ENCODE measurements at regions not wholly inside any gene's neighbourhood (a gene's known extent, or its start where the extent isn't known, plus 50 kb on each side); places are given as distances from the start of the nearest gene placed in this dataset.

DNA sequence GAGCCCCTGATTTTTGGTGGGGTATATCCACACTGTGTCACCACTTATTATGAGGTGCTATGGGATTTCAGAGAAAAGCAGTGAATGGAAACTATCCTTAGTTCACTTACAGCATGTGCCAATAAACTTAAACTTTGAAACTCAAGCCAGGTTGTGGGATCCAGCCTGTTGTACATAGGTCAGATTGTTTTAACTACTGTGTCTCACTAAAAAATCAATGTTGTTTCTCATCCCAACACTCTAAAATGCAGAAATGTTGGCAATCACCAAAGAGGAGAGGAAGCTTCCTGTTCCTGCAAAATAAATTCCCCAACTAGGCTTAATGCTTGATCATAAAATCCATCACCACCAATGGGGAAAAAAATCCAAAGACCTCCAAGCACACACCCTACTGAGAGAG lies 173.7 kb upstream of the ONECUT1 start:
- POLR2A ChIA-PET, result no interaction called here

DNA sequence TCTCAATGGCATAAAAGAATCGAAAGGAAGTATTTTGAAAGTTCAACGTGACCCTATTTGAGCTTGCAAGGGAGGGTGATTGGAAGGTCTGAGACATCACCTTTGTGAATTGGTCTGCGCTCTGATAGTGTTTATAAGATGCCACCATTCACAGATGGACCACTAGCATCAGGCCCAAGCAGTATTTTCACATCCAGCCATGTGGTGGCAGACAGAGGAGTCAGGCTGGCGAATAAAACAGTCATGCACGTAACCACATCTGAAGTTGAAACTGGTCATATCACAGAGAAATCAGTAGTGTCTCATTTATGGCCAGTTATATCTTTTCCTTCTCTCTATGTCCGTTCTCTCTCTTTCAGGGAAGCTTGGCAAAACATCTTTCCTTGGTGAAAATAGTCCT lies 170.1 kb upstream of the ONECUT1 start:
- peaks cover 3% of the 10 kb centered on the region; the same call in 1 of the 2 replicates for H3K9me3 ChIP-seq (ENCODE audit: control insufficient read depth, insufficient read depth, low read length)
- POLR2A ChIA-PET, result no interaction called here
- CTCF ChIA-PET, result no interaction called here
- no peak for TF ChIP-seq CTCF (IDR thresholded peaks at IDR 0.05; ENCODE audit: low read depth, low read length)
- DNase-seq (ENCODE audit: low read depth, low spot score), result no peak
- no peaks in the 10 kb centered on the region for H3K27me3 ChIP-seq (ENCODE audit: control insufficient read depth, insufficient read depth, low read length)
- H3K4me3 ChIP-seq (ENCODE audit: low read depth, low read length), result no peak overlapping the region
- H3K27ac ChIP-seq (ENCODE audit: low read depth, low read length), result no peak overlapping the region

More for the DNA sequence above, 173.7 kb upstream of the ONECUT1 start:
- no peak for TF ChIP-seq CTCF (IDR thresholded peaks at IDR 0.05; ENCODE audit: low read depth, low read length)
- no peak for DNase-seq (ENCODE audit: low read depth, low spot score)
- peaks cover 3% of the 10 kb centered on the region; the same call in 1 of the 2 replicates for H3K9me3 ChIP-seq (ENCODE audit: control insufficient read depth, insufficient read depth, low read length)
- H3K27me3 ChIP-seq (ENCODE audit: control insufficient read depth, insufficient read depth, low read length), result no peaks in the 10 kb centered on the region
- CTCF ChIA-PET, result no interaction called here
- H3K4me3 ChIP-seq (ENCODE audit: low read depth, low read length), result no peak overlapping the region
- H3K27ac ChIP-seq (ENCODE audit: low read depth, low read length), result no peak overlapping the region

DNA sequence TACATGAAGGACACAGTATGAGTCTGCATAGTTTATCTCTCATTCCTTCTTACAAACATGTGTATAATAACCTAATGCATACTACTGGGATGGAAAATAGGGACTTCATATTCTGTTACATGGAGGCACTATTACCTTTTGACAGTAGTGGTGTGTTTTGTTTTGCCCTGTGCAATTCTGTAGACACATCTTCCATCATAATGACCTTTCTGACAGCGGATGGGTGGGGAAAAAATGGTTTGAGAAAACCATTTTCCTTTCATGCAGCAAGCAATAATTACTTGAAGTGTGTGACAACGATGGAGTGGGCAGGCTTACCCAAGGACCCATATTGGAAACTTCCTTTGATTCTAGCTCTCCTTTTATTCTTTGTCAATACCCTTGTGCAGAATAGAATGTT lies 153.6 kb upstream of the ONECUT1 start:
- no peaks in the 10 kb centered on the region for H3K27me3 ChIP-seq (ENCODE audit: control insufficient read depth, insufficient read depth, low read length)
- no peak for TF ChIP-seq CTCF (IDR thresholded peaks at IDR 0.05; ENCODE audit: low read depth, low read length)
- ChIA-PET POLR2A (no interaction called here), CTCF (no interaction called here)
- H3K9me3 ChIP-seq (ENCODE audit: control insufficient read depth, insufficient read depth, low read length), result peaks cover 6% of the 10 kb centered on the region; the same call in 1 of the 2 replicates
- H3K4me3 ChIP-seq (ENCODE audit: low read depth, low read length), result no peak overlapping the region
- no peak overlapping the region for H3K27ac ChIP-seq (ENCODE audit: low read depth, low read length)
- DNase-seq (ENCODE audit: low read depth, low spot score), result no peak

GRCh38 chr15:52936489-52936888 lies 146.4 kb upstream of the ONECUT1 start:
- no peaks in the 10 kb centered on the region for H3K27me3 ChIP-seq (ENCODE audit: control insufficient read depth, insufficient read depth, low read length)
- no peak for DNase-seq (ENCODE audit: low read depth, low spot score)
- ChIA-PET CTCF (no interaction called here), POLR2A (no interaction called here)
- TF ChIP-seq CTCF (IDR thresholded peaks at IDR 0.05; ENCODE audit: low read depth, low read length), result no peak
- H3K9me3 ChIP-seq (ENCODE audit: control insufficient read depth, insufficient read depth, low read length), result peaks cover 10% of the 10 kb centered on the region; the same call in 1 of the 2 replicates
- H3K27ac ChIP-seq (ENCODE audit: low read depth, low read length), result no peak overlapping the region
- H3K4me3 ChIP-seq (ENCODE audit: low read depth, low read length), result no peak overlapping the region

DNA sequence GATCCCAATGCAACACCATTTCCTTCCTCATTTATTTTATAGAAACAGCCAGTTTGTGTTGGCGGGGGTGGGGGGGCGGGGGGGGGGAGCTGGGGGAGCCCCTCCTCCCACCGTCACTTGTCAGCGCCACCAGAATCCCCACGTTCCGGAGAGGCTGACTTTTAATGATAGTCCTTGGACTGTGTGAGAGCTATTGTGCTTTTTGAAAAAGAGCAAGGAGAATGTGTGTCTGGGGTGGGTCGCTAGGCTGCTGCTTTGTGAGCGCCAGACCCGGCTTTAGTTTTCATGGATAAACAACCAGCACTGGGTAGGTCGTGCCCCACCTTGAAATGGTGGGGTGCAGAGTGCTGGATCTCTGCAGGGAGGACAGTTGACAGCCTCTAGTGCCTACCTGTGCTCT lies 135.0 kb upstream of the ONECUT1 start:
- Histone ChIP-seq H3K4me3 (ENCODE audit: low read depth, low read length) (no peak overlapping the region), H3K9me3 (ENCODE audit: control insufficient read depth, insufficient read depth, low read length) (peaks cover 16% of the 10 kb centered on the region), H3K27me3 (ENCODE audit: control insufficient read depth, insufficient read depth, low read length) (no peaks in the 10 kb centered on the region), H3K27ac (ENCODE audit: low read depth, low read length) (no peak overlapping the region)
- TF ChIP-seq CTCF (IDR thresholded peaks at IDR 0.05; ENCODE audit: low read depth, low read length), result no peak
- ChIA-PET CTCF (no interaction called here), POLR2A (no interaction called here)
- no peak for DNase-seq (ENCODE audit: low read depth, low spot score)
